IMR-90 (cell line): ENCODE measurements at regions not wholly inside any gene's neighbourhood (a gene's known extent, or its start where the extent isn't known, plus 50 kb on each side); places are given as distances from the start of the nearest gene placed in this dataset.

Source experiments
- CEBPB ChIP-seq: IDR thresholded peaks from 2 replicates; pipeline ENCODE4 v1.6.1; 2012; ENCODE audit warnings: low read depth, low read length, improper control_type of control experiment
- FOS ChIP-seq: fragments of 150-350 bp; IDR thresholded peaks from 2 replicates; pipeline ENCODE4 v1.6.1; 2016; ENCODE audit warnings: low read depth, low read length
- MAZ ChIP-seq: IDR thresholded peaks from 2 replicates; pipeline ENCODE4 v1.6.1; 2012; ENCODE audit warnings: low read depth, mild to moderate bottlenecking, low read length, improper control_type of control experiment, moderate library complexity, borderline replicate concordance
- POLR2A ChIP-seq: IDR thresholded peaks from 2 replicates; pipeline ENCODE4 v1.6.1; 2012; ENCODE audit warnings: mild to moderate bottlenecking, low read depth, low read length
- RAD21 ChIP-seq: IDR thresholded peaks from 2 replicates; pipeline ENCODE4 v1.6.1; 2012; ENCODE audit warnings: low read length, improper control_type of control experiment
- RFX5 ChIP-seq: IDR thresholded peaks from 2 replicates; pipeline ENCODE4 v1.8.0; 2012; ENCODE audit warnings: low read depth, mild to moderate bottlenecking, low read length, moderate library complexity
- SMC3 ChIP-seq: fragments of 150-350 bp; IDR thresholded peaks from 2 replicates; pipeline ENCODE4 v1.6.1; 2016; ENCODE audit warnings: low read depth, mild to moderate bottlenecking, antibody characterized with exemption, low read length, moderate library complexity
- TF ChIP-seq, protein P1 (sequence below): fragments of 150-350 bp; IDR thresholded peaks from 2 replicates; pipeline ENCODE4 v1.6.1; 2017; ENCODE audit warnings: mild to moderate bottlenecking, antibody characterized with exemption, low read length, low read depth
- TF ChIP-seq, protein P2 (sequence below): conservative IDR thresholded peaks from 2 replicates; pipeline ENCODE4 v1.5.1; 2012; ENCODE audit warnings: mild to moderate bottlenecking, low read depth, low read length, improper control_type of control experiment
- TF ChIP-seq, protein P3 (sequence below): fragments of 150-350 bp; IDR thresholded peaks from 2 replicates; pipeline ENCODE4 v1.6.1; 2016; ENCODE audit warnings: low read depth, mild to moderate bottlenecking, low read length, moderate library complexity, borderline replicate concordance

DNA sequence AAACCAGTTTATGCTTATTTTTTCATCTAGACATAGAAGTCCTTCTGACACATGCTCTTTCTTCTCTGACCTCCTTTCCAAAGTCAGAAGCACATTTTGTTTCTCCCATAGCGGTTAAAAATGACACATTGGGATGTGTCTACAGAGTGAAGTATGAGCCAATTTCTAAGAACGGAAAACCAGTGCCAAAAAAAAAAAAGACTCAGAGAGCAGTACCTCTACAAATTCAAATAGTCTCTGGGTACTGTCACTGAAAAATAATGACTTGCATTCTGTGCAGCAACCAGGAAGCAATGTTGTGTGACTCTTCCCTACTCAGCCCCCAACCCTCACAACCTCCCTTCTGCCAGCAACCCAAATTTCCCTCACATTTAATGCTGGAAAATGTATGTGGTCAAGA is 145.5 kb upstream of the PMFBP1 start:
- TF ChIP-seq FOS (no peak), CEBPB (no peak), MAZ (no peak), RFX5 (no peak), RAD21 (no peak), SMC3 (no peak), POLR2A (no peak)
- TF ChIP-seq, protein P1, sequence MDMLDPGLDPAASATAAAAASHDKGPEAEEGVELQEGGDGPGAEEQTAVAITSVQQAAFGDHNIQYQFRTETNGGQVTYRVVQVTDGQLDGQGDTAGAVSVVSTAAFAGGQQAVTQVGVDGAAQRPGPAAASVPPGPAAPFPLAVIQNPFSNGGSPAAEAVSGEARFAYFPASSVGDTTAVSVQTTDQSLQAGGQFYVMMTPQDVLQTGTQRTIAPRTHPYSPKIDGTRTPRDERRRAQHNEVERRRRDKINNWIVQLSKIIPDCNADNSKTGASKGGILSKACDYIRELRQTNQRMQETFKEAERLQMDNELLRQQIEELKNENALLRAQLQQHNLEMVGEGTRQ, result no peak
- TF ChIP-seq, protein P2, sequence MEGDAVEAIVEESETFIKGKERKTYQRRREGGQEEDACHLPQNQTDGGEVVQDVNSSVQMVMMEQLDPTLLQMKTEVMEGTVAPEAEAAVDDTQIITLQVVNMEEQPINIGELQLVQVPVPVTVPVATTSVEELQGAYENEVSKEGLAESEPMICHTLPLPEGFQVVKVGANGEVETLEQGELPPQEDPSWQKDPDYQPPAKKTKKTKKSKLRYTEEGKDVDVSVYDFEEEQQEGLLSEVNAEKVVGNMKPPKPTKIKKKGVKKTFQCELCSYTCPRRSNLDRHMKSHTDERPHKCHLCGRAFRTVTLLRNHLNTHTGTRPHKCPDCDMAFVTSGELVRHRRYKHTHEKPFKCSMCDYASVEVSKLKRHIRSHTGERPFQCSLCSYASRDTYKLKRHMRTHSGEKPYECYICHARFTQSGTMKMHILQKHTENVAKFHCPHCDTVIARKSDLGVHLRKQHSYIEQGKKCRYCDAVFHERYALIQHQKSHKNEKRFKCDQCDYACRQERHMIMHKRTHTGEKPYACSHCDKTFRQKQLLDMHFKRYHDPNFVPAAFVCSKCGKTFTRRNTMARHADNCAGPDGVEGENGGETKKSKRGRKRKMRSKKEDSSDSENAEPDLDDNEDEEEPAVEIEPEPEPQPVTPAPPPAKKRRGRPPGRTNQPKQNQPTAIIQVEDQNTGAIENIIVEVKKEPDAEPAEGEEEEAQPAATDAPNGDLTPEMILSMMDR, result no peak
- TF ChIP-seq, protein P3, sequence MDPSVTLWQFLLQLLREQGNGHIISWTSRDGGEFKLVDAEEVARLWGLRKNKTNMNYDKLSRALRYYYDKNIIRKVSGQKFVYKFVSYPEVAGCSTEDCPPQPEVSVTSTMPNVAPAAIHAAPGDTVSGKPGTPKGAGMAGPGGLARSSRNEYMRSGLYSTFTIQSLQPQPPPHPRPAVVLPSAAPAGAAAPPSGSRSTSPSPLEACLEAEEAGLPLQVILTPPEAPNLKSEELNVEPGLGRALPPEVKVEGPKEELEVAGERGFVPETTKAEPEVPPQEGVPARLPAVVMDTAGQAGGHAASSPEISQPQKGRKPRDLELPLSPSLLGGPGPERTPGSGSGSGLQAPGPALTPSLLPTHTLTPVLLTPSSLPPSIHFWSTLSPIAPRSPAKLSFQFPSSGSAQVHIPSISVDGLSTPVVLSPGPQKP, result no peak
